Vagina (tissue), 2 donors: ENCODE measurements at regions not wholly inside any gene's neighbourhood (a gene's known extent, or its start where the extent isn't known, plus 50 kb on each side); places are given as distances from the start of the nearest gene placed in this dataset.
"Not testable (repeated sequence)": the region's sequence is repeated elsewhere in the genome, so short reads cannot be mapped to it uniquely, and the experiment has no call there.

ENCODE experiments used
- DNase-seq, 2 donors: peaks; one replicate each; pipeline ENCODE4 v3.0.0-alpha.2; 2017; ENCODE audit errors: extremely low spot score in 2 of 2
- H3K27ac ChIP-seq: fragments of 200-600 bp; sonication (generic); one replicate; pipeline ENCODE4 v1.5.1; 2019
- H3K27me3 ChIP-seq: fragments of 200-600 bp; sonication (generic); one replicate; pipeline ENCODE4 v1.5.1; 2019
- H3K36me3 ChIP-seq, 2 donors: fragments of 200-600 bp; sonication (generic); one replicate each; pipeline ENCODE4 v1.5.1; 2017 to 2019
- H3K4me1 ChIP-seq: fragments of 200-600 bp; sonication (generic); one replicate; pipeline ENCODE4 v1.5.1; 2019
- H3K4me3 ChIP-seq, 2 donors: fragments of 200-600 bp; sonication (generic); 1 replicate in 1 of 2; 2 replicates in 1 of 2; pipeline ENCODE4 v1.5.1; 2016 to 2019
- H3K9me3 ChIP-seq: fragments of 200-600 bp; sonication (generic); one replicate; pipeline ENCODE4 v1.5.1; 2019
- CTCF ChIP-seq, 3 experiments: fragments of 450-650 bp in 2 of 3; fragments of 200-600 bp in 1 of 3; sonication (generic) in 1 of 3; IDR thresholded peaks; one replicate each; pipeline ENCODE4 v1.5.1; 2017 to 2019; ENCODE audit warnings: antibody characterized with exemption in 3 of 3, mild to moderate bottlenecking in 2 of 3, moderate library complexity in 2 of 3
- POLR2A ChIP-seq, 2 donors: fragments of 450-650 bp; IDR thresholded peaks; one replicate each; pipeline ENCODE4 v1.6.1; 2017; ENCODE audit warnings: antibody characterized with exemption in 2 of 2, mild to moderate bottlenecking in 2 of 2, moderate library complexity in 2 of 2
- POLR2AphosphoS5 ChIP-seq, 2 donors: sonication (generic); formaldehyde crosslinking; IDR thresholded peaks; one replicate each; pipeline ENCODE4 v1.9.0; 2017; ENCODE audit warnings: antibody characterized with exemption in 2 of 2, mild to moderate bottlenecking in 2 of 2, low read depth in 1 of 2; ENCODE audit not compliant: insufficient read depth in 1 of 2
- intact Hi-C: fragments of 100-400 bp; cut with DNase I; formaldehyde crosslinking; loops from one replicate; pipeline ENCODE4 v1.15.1; 2023

GRCh38 chrX:39690541-39691415 is 407.0 kb downstream of the BCOR start:
- no peak for DNase-seq
- Histone ChIP-seq H3K4me3 (no peak overlapping the region), H3K4me1 (no peaks in the 10 kb centered on the region), H3K27ac (no peak overlapping the region), H3K27me3 (no peaks in the 10 kb centered on the region), H3K36me3 (no peaks in the 10 kb centered on the region), H3K9me3 (no peaks in the 10 kb centered on the region)
- no peak for TF ChIP-seq CTCF (IDR thresholded peaks at IDR 0.05)
- no peak for TF ChIP-seq POLR2A (IDR thresholded peaks at IDR 0.05)
- no peak for TF ChIP-seq POLR2AphosphoS5 (IDR thresholded peaks at IDR 0.05; ENCODE audit: insufficient read depth in 1 of 2, low read depth in 1 of 2)
- intact Hi-C loops: no loop called here

- no peak for TF ChIP-seq POLR2AphosphoS5 (IDR thresholded peaks at IDR 0.05; ENCODE audit: insufficient read depth in 1 of 2, low read depth in 1 of 2)
- no peak for TF ChIP-seq CTCF (IDR thresholded peaks at IDR 0.05)
- no peak for TF ChIP-seq POLR2A (IDR thresholded peaks at IDR 0.05)
- Histone ChIP-seq H3K27me3 (no peaks in the 10 kb centered on the region), H3K36me3 (no peaks in the 10 kb centered on the region), H3K4me3 (no peak overlapping the region), H3K4me1 (no peaks in the 10 kb centered on the region), H3K9me3 (peaks cover 4% of the 10 kb centered on the region), H3K27ac (no peak overlapping the region)
- no peak for DNase-seq
- intact Hi-C loops: no loop called here
Measured at GRCh38 chrX:39691724-39692123, 406.0 kb downstream of the BCOR start.

- H3K4me1 ChIP-seq: no peaks in the 10 kb centered on the region
- no peaks in the 10 kb centered on the region for H3K36me3 ChIP-seq
- no peak overlapping the region for H3K4me3 ChIP-seq
- no peak overlapping the region for H3K27ac ChIP-seq
- intact Hi-C loops: no loop called here
- peaks cover 4% of the 10 kb centered on the region for H3K9me3 ChIP-seq
- no peaks in the 10 kb centered on the region for H3K27me3 ChIP-seq
- DNase-seq: no peak
- TF ChIP-seq CTCF (IDR thresholded peaks at IDR 0.05) (no peak), POLR2A (IDR thresholded peaks at IDR 0.05) (no peak), POLR2AphosphoS5 (IDR thresholded peaks at IDR 0.05; ENCODE audit: insufficient read depth in 1 of 2, low read depth in 1 of 2) (no peak)
Measured at GRCh38 chrX:39692796-39693195, 405.0 kb downstream of the BCOR start.

GRCh38 chrX:39693298-39693697 is 404.5 kb downstream of the BCOR start:
- intact Hi-C loops: no loop called here

GRCh38 chrX:39702636-39703035 is 395.1 kb downstream of the BCOR start:
- H3K36me3 ChIP-seq, H3K9me3 ChIP-seq, intact Hi-C loops, H3K27ac ChIP-seq, H3K4me1 ChIP-seq, DNase-seq, H3K4me3 ChIP-seq, H3K27me3 ChIP-seq: not testable (repeated sequence)

More at GRCh38 chrX:39693298-39693697, 404.5 kb downstream of the BCOR start:
- DNase-seq: no peak
- Histone ChIP-seq H3K27me3 (no peaks in the 10 kb centered on the region), H3K4me1 (no peaks in the 10 kb centered on the region), H3K4me3 (no peak overlapping the region), H3K36me3 (no peaks in the 10 kb centered on the region), H3K27ac (no peak overlapping the region), H3K9me3 (peaks cover 4% of the 10 kb centered on the region)
- no peak for TF ChIP-seq POLR2AphosphoS5 (IDR thresholded peaks at IDR 0.05; ENCODE audit: insufficient read depth in 1 of 2, low read depth in 1 of 2)
- TF ChIP-seq CTCF (IDR thresholded peaks at IDR 0.05): no peak
- no peak for TF ChIP-seq POLR2A (IDR thresholded peaks at IDR 0.05)
